Endodermal cell (in vitro differentiated cells): ENCODE measurements at regions not wholly inside any gene's neighbourhood (a gene's known extent, or its start where the extent isn't known, plus 50 kb on each side); places are given as distances from the start of the nearest gene placed in this dataset.
A peak's percentile ranks its signal among the peaks of the same experiment; 100 is the strongest.

Experiments used
- DNase-seq: peaks from one replicate; pipeline ENCODE4 v3.0.0-alpha.2; 2017
- H3K27ac ChIP-seq: 2 replicates; pipeline ENCODE4 v1.5.1; 2013; ENCODE audit warnings: mild to moderate bottlenecking, low read depth, low read length, moderate library complexity
- H3K27me3 ChIP-seq: 2 replicates; pipeline ENCODE4 v1.6.1; 2013; ENCODE audit warnings: mild to moderate bottlenecking, low read length, moderate library complexity; ENCODE audit not compliant: insufficient read depth, control insufficient read depth, poor library complexity, severe bottlenecking
- H3K36me3 ChIP-seq: 2 replicates; pipeline ENCODE4 v1.7.0; 2013; ENCODE audit warnings: mild to moderate bottlenecking, low read length, moderate library complexity; ENCODE audit not compliant: control insufficient read depth, insufficient read depth
- H3K4me1 ChIP-seq: one replicate; pipeline ENCODE4 v1.7.0; 2013; ENCODE audit warnings: low read length; ENCODE audit not compliant: control insufficient read depth, insufficient read depth
- H3K4me3 ChIP-seq: 2 replicates; pipeline ENCODE4 v1.5.1; 2013; ENCODE audit warnings: mild to moderate bottlenecking, low read length, moderate library complexity
- H3K9ac ChIP-seq: 2 replicates; pipeline ENCODE4 v1.6.1; 2013; ENCODE audit warnings: mild to moderate bottlenecking, low read length, moderate library complexity; ENCODE audit not compliant: poor library complexity, severe bottlenecking; ENCODE audit errors: extremely low read depth
- H3K9me3 ChIP-seq: 2 replicates; pipeline ENCODE4 v1.6.1; 2013; ENCODE audit warnings: mild to moderate bottlenecking, low read length, moderate library complexity; ENCODE audit not compliant: control insufficient read depth
- H3K27ac Mint-ChIP-seq: 2 replicates; pipeline ENCODE4 v1.8.0; 2020; ENCODE audit warnings: mixed read lengths
- H3K27me3 Mint-ChIP-seq: 2 replicates; pipeline ENCODE4 v1.8.0; 2021; ENCODE audit warnings: mild to moderate bottlenecking, mixed read lengths; ENCODE audit not compliant: insufficient read depth
- H3K36me3 Mint-ChIP-seq: 2 replicates; pipeline ENCODE4 v1.8.0; 2020; ENCODE audit warnings: low read depth, mixed read lengths
- H3K4me1 Mint-ChIP-seq: 2 replicates; pipeline ENCODE4 v1.8.0; 2020; ENCODE audit warnings: mixed read lengths
- H3K4me3 Mint-ChIP-seq: 2 replicates; pipeline ENCODE4 v1.8.0; 2020; ENCODE audit warnings: mild to moderate bottlenecking, moderate library complexity, mixed read lengths
- H3K9me3 Mint-ChIP-seq: 2 replicates; pipeline ENCODE4 v1.8.0; 2020; ENCODE audit warnings: mild to moderate bottlenecking, mixed read lengths
- CTCF ChIP-seq: fragments of 200-600 bp; sonication (generic); conservative IDR thresholded peaks from 2 replicates; pipeline ENCODE4 v1.5.0; 2021; ENCODE audit warnings: antibody characterized with exemption, mild to moderate bottlenecking
- WGBS, 2 experiments: methylation state at CpG; one replicate each; pipeline versions ENCODE4 v1.1.5 to v1.1.7; 2013; ENCODE audit warnings: missing lambda C conversion rate in 2 of 2, mixed read lengths in 1 of 2; ENCODE audit not compliant: insufficient coverage in 1 of 2, insufficient read length in 1 of 2; 5-methylcytosine and 5-hydroxymethylcytosine counted together

GRCh38 chrX:129193357-129193756 lies 329.9 kb downstream of the SMARCA1 start:
- Histone ChIP-seq H3K27me3 (no peaks in the 10 kb centered on the region), H3K9me3 (no peaks in the 10 kb centered on the region), H3K36me3 (no peaks in the 10 kb centered on the region), H3K9ac (no peak overlapping the region), H3K4me1 (no peaks in the 10 kb centered on the region), H3K27ac (no peak overlapping the region), H3K4me3 (no peak overlapping the region)
- peaks cover 6% of the 10 kb centered on the region for H3K27me3 Mint-ChIP-seq
- WGBS, 2 experiments, result 89% methylated on average over 4 of the region's 4 CpGs; no CpG with 5 or more reads in 1 of the 2 experiments
- TF ChIP-seq CTCF, result no peak
- no peak overlapping the region for H3K4me3 Mint-ChIP-seq
- peaks cover 46% of the 10 kb centered on the region for H3K4me1 Mint-ChIP-seq
- DNase-seq, result no peak
- H3K27ac Mint-ChIP-seq, result no peak overlapping the region
- H3K36me3 Mint-ChIP-seq, result peaks cover 2% of the 10 kb centered on the region
- H3K9me3 Mint-ChIP-seq, result no peaks in the 10 kb centered on the region

GRCh38 chrX:129188231-129188630 lies 335.1 kb downstream of the SMARCA1 start:
- H3K9me3 Mint-ChIP-seq, result no peaks in the 10 kb centered on the region
- Histone ChIP-seq H3K27me3 (no peaks in the 10 kb centered on the region), H3K9me3 (no peaks in the 10 kb centered on the region), H3K4me3 (no peak overlapping the region), H3K9ac (no peak overlapping the region), H3K27ac (no peak overlapping the region), H3K36me3 (no peaks in the 10 kb centered on the region), H3K4me1 (no peaks in the 10 kb centered on the region)
- no peaks in the 10 kb centered on the region for H3K36me3 Mint-ChIP-seq
- 58% methylated on average over 6 of the region's 6 CpGs; no CpG with 5 or more reads in 1 of the 2 experiments for WGBS, 2 experiments
- no peak for TF ChIP-seq CTCF
- H3K4me3 Mint-ChIP-seq, result no peak overlapping the region
- H3K27me3 Mint-ChIP-seq, result no peaks in the 10 kb centered on the region
- peak; percentile 88 for DNase-seq
- peaks cover 43% of the 10 kb centered on the region for H3K4me1 Mint-ChIP-seq
- no peak overlapping the region for H3K27ac Mint-ChIP-seq

GRCh38 chrX:129176710-129177109 lies 346.6 kb downstream of the SMARCA1 start:
- no peak overlapping the region for H3K9ac ChIP-seq
- H3K4me3 Mint-ChIP-seq, result no peak overlapping the region
- H3K9me3 ChIP-seq, result no peaks in the 10 kb centered on the region
- peaks cover 3% of the 10 kb centered on the region for H3K27me3 Mint-ChIP-seq
- H3K4me1 Mint-ChIP-seq, result no peaks in the 10 kb centered on the region
- DNase-seq, result no peak
- TF ChIP-seq CTCF, result no peak
- H3K27me3 ChIP-seq, result no peaks in the 10 kb centered on the region
- H3K36me3 ChIP-seq, result no peaks in the 10 kb centered on the region
- no peak overlapping the region for H3K4me3 ChIP-seq
- H3K27ac Mint-ChIP-seq, result no peak overlapping the region
- H3K27ac ChIP-seq, result no peak overlapping the region
- no peaks in the 10 kb centered on the region for H3K9me3 Mint-ChIP-seq
- H3K4me1 ChIP-seq, result no peaks in the 10 kb centered on the region
- peaks cover 11% of the 10 kb centered on the region for H3K36me3 Mint-ChIP-seq
